Mesothelial cell of epicardium (in vitro differentiated cells): ENCODE measurements at regions not wholly inside any gene's neighbourhood (a gene's known extent, or its start where the extent isn't known, plus 50 kb on each side); places are given as distances from the start of the nearest gene placed in this dataset.

ENCODE experiments used
- DNase-seq, 2 experiments: peaks; one replicate each; pipeline ENCODE4 v3.0.0; 2021; ENCODE audit warnings: low spot score in 2 of 2; ENCODE audit not compliant: unreplicated experiment in 2 of 2
- H3K27ac Mint-ChIP-seq: 2 replicates; pipeline ENCODE4 v1.8.0; 2021; ENCODE audit warnings: mixed read lengths
- H3K27me3 Mint-ChIP-seq: 2 replicates; pipeline ENCODE4 v1.8.0; 2021; ENCODE audit warnings: low read depth, mixed read lengths
- H3K36me3 Mint-ChIP-seq: 2 replicates; pipeline ENCODE4 v1.8.0; 2021; ENCODE audit warnings: mixed read lengths
- H3K4me1 Mint-ChIP-seq: 2 replicates; pipeline ENCODE4 v1.8.0; 2021; ENCODE audit warnings: mixed read lengths
- H3K4me3 Mint-ChIP-seq: 2 replicates; pipeline ENCODE4 v1.8.0; 2021; ENCODE audit warnings: mild to moderate bottlenecking, moderate library complexity, mixed read lengths
- H3K9me3 Mint-ChIP-seq: 2 replicates; pipeline ENCODE4 v1.8.0; 2021; ENCODE audit warnings: mixed read lengths
- TF ChIP-seq, protein P1 (sequence below): fragments of 200-600 bp; sonication (generic); IDR thresholded peaks from one replicate; pipeline ENCODE4 v1.5.0; 2021; ENCODE audit warnings: antibody characterized with exemption; ENCODE audit not compliant: unreplicated experiment

DNA sequence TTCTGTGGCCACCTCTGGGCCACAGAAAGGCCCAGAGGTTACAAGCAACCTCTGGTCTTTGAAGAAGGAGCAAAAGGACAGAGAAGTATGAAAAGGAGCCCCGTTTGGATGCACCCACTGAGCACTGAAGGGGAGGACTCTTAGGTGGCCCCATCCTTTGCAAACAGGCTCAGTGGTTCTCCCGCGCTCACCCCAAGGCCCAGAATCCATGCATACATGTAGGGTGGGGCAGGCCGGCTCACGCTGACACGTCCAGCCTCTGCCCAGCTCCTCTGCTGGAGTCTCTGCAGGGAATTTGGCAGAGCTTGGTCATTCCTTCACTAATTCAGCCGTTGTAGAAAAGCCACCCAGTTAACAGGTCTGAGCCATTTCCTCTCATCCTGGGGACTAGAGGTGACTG, 61.3 kb upstream of the AJAP1 start:
- H3K9me3 Mint-ChIP-seq = no peaks in the 10 kb centered on the region
- H3K4me3 Mint-ChIP-seq = no peak overlapping the region
- H3K27me3 Mint-ChIP-seq = peaks cover 10% of the 10 kb centered on the region
- no peaks in the 10 kb centered on the region for H3K36me3 Mint-ChIP-seq
- no peak overlapping the region for H3K27ac Mint-ChIP-seq
- DNase-seq = no peak
- no peaks in the 10 kb centered on the region for H3K4me1 Mint-ChIP-seq
- TF ChIP-seq, protein P1, sequence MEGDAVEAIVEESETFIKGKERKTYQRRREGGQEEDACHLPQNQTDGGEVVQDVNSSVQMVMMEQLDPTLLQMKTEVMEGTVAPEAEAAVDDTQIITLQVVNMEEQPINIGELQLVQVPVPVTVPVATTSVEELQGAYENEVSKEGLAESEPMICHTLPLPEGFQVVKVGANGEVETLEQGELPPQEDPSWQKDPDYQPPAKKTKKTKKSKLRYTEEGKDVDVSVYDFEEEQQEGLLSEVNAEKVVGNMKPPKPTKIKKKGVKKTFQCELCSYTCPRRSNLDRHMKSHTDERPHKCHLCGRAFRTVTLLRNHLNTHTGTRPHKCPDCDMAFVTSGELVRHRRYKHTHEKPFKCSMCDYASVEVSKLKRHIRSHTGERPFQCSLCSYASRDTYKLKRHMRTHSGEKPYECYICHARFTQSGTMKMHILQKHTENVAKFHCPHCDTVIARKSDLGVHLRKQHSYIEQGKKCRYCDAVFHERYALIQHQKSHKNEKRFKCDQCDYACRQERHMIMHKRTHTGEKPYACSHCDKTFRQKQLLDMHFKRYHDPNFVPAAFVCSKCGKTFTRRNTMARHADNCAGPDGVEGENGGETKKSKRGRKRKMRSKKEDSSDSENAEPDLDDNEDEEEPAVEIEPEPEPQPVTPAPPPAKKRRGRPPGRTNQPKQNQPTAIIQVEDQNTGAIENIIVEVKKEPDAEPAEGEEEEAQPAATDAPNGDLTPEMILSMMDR = no peak

DNA sequence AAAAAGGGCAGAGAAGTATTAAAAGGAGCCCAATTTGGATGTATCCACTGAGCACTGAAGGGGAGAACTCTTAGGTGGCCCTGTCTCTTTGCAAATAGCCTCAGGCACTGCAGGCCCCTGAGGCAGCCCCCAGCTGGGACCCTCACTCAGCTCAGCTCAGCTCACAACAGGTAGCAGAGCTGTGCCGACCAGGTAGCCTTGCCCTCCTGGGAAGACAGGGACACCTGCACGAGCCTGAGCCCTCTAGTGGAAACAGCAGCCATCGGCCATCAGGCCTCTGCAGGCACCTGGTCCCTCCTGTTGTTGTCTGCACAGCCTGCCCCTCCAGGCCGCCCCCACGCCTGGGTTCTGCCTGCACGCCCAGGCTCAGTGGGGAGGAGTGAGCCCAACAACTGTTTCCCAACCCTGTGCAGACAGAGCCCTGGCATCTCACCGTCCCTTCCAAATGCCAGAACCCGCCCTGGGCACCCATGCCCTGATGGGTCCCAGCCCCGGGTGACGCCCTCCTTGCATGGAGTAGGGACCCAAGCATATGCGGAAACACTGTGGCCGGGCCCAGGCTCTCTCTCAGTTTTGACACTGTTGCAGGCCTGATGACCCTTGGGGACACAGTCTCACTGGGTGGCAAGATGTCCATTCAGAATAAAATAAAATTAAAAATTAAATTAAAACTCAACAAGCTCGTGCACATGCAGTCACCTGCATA, 60.0 kb upstream of the AJAP1 start:
- no peak overlapping the region for H3K27ac Mint-ChIP-seq
- H3K4me1 Mint-ChIP-seq = no peaks in the 10 kb centered on the region
- no peaks in the 10 kb centered on the region for H3K36me3 Mint-ChIP-seq
- DNase-seq = no peak
- H3K27me3 Mint-ChIP-seq = peaks cover 12% of the 10 kb centered on the region
- H3K4me3 Mint-ChIP-seq = no peak overlapping the region
- H3K9me3 Mint-ChIP-seq = no peaks in the 10 kb centered on the region
- TF ChIP-seq, protein P1 = no peak

DNA sequence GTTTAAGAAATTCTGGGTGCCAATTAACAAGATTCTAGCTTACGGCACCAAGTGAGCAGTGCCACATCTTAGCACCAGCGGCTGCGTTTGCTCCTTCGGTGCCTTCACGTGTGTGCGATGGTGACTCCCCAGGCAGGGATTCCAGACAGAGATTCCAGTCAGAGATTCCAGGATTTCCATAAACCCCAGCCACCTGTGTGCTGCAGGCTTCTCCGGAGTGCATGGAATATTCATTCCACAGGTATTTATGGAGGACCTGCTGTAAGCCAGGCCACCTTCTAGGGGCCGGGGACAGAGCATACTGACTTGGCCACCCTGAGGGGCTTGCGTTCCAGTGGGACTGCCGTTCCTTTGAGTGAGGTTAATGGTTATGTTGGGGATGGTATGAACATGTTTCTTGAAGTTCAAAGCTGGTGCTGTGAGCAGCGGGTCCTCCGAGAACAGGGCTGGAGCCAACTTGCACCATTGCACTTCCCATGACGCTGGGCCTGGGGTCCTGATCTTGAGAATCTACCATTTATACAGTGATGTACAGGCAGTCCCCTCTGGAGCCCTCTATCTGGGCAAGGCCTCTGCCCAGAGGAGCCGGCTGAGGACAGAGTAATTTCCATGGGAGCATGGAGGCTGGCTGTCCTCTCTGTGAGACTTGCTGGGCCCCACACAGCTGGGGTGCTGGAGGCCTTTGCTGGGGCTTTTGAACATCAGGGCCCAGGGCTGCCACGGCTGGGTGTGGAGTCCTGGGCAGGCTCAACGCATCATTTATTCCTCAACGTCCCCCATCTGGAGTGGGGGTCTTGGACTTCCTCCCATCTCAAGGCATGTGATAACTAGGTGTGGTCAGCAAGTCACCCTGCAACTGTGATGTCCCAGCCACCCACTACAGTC, 58.8 kb upstream of the AJAP1 start:
- no peaks in the 10 kb centered on the region for H3K36me3 Mint-ChIP-seq
- no peak overlapping the region for H3K4me3 Mint-ChIP-seq
- no peak for DNase-seq
- peaks cover 16% of the 10 kb centered on the region for H3K27me3 Mint-ChIP-seq
- no peaks in the 10 kb centered on the region for H3K4me1 Mint-ChIP-seq
- H3K27ac Mint-ChIP-seq = no peak overlapping the region
- H3K9me3 Mint-ChIP-seq = no peaks in the 10 kb centered on the region
- TF ChIP-seq, protein P1 = no peak

DNA sequence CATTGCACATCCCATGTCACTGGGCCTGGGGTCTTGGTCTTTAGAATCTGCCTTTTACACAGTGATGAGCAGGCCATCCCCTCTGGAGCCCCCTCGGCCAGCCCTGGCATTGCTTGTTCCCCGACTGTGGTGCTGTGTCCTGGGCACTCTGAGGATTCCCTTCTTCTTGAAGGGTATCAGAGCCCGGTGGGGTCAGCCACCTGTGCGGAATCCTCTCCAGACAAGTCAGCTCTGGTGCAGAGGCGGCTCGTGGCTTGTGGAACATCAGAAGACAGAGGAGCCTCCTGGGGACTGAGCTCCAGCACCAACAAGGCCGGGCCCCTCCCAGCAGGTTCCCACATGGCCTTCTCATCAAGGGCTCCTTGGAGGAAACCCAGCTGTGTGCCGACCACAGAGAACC, 57.9 kb upstream of the AJAP1 start:
- H3K4me1 Mint-ChIP-seq = no peaks in the 10 kb centered on the region
- TF ChIP-seq, protein P1 = no peak
- no peaks in the 10 kb centered on the region for H3K36me3 Mint-ChIP-seq
- H3K27me3 Mint-ChIP-seq = peaks cover 18% of the 10 kb centered on the region
- H3K9me3 Mint-ChIP-seq = no peaks in the 10 kb centered on the region
- no peak overlapping the region for H3K27ac Mint-ChIP-seq
- no peak overlapping the region for H3K4me3 Mint-ChIP-seq
- DNase-seq = no peak

DNA sequence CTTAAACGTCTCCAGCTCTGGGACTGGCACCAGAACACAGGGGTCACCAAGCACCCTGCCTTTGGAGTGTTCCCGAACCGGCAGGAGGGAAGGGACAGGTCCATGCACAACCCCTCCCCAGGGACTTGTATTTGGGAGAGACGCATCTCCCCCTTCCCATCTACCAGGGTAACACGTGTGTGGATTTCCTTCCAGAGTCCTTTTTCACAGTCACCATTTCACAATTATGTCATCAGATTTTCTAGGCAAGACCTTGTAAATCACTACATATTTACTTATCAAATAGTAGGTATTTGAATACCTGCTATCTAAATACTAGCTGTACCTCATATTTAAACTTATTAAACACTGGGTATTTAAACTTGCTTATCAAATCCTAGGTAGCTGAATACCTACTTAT, 57.4 kb upstream of the AJAP1 start:
- Mint-ChIP-seq H3K4me1 (no peaks in the 10 kb centered on the region), H3K27me3 (peaks cover 22% of the 10 kb centered on the region), H3K36me3 (no peaks in the 10 kb centered on the region), H3K9me3 (no peaks in the 10 kb centered on the region), H3K27ac (no peak overlapping the region), H3K4me3 (no peak overlapping the region)
- no peak for DNase-seq
- TF ChIP-seq, protein P1 = no peak
